H1 (cell line): ENCODE measurements at regions not wholly inside any gene's neighbourhood (a gene's known extent, or its start where the extent isn't known, plus 50 kb on each side); places are given as distances from the start of the nearest gene placed in this dataset.

Experiments
- CTCF ChIA-PET: fragments of 300-600 bp; sonication (Branson Sonifier 250); formaldehyde crosslinking; loops from one replicate; lab custom pipeline; 2021; ENCODE audit not compliant: partially characterized antibody; lab: Charles Lee
- POLR2A ChIA-PET: fragments of 300-600 bp; sonication (Branson Sonifier 250); formaldehyde crosslinking; loops from one replicate; lab custom pipeline; 2021; ENCODE audit warnings: inconsistent platforms; ENCODE audit not compliant: partially characterized antibody; lab: Charles Lee
- DNase-seq, 2 experiments: peaks; one replicate each; pipeline versions ENCODE4 v3.0.0 to v3.0.0-alpha.2; 2010 to 2022; ENCODE audit warnings: low spot score in 2 of 2, low read depth in 1 of 2, mixed read lengths in 1 of 2
- FAIRE-seq: peaks from 2 replicates; lab custom pipeline; 2011; peaks lifted over from hg19 to GRCh38; lab: Jason Lieb, UNC
- H2AFZ ChIP-seq: 2 replicates; pipeline ENCODE4 v1.8.1; 2012; ENCODE audit warnings: low read length, inconsistent platforms
- H2AK5ac ChIP-seq: 2 replicates; pipeline ENCODE4 v1.6.1; 2013; ENCODE audit warnings: low read depth, low read length
- H2BK120ac ChIP-seq: replicated peaks from 2 replicates; pipeline ENCODE3; 2013; ENCODE audit warnings: low read depth, low read length, inconsistent platforms
- H2BK12ac ChIP-seq: 2 replicates; pipeline ENCODE4 v1.6.1; 2013; ENCODE audit warnings: low read depth, low read length
- H2BK15ac ChIP-seq: 2 replicates; pipeline ENCODE4 v1.6.1; 2013; ENCODE audit warnings: low read length
- H2BK20ac ChIP-seq: 2 replicates; pipeline ENCODE4 v1.6.1; 2013; ENCODE audit warnings: low read length
- H2BK5ac ChIP-seq: 2 replicates; pipeline ENCODE4 v1.6.1; 2013; ENCODE audit warnings: low read depth, low read length
- H3K14ac ChIP-seq: 2 replicates; pipeline ENCODE4 v1.6.1; 2013; ENCODE audit warnings: inconsistent platforms; ENCODE audit not compliant: insufficient read length
- H3K18ac ChIP-seq: 2 replicates; pipeline ENCODE4 v1.6.1; 2013; ENCODE audit warnings: low read length; ENCODE audit errors: extremely low read depth
- H3K23ac ChIP-seq: 2 replicates; pipeline ENCODE4 v1.6.1; 2013; ENCODE audit warnings: inconsistent platforms; ENCODE audit not compliant: insufficient read length
- H3K23me2 ChIP-seq: 2 replicates; pipeline ENCODE4 v1.6.1; 2013; ENCODE audit warnings: low read depth, low read length
- H3K27ac ChIP-seq: 2 replicates; pipeline ENCODE4 v1.6.1; 2011; ENCODE audit warnings: low read depth, low read length, inconsistent platforms
- H3K27me3 ChIP-seq, 4 experiments: replicated peaks in 1 of 4; 1 replicate in 1 of 4; 2 replicates in 3 of 4; pipeline versions ENCODE4 v1.6.1 to v1.8.1; 2011 to 2013; ENCODE audit warnings: low read length in 3 of 4, mild to moderate bottlenecking in 3 of 4, inconsistent platforms in 2 of 4, mixed read lengths in 2 of 4, moderate library complexity in 1 of 4; ENCODE audit not compliant: control insufficient read depth in 3 of 4, insufficient read depth in 3 of 4; ENCODE audit errors: extremely low read depth in 1 of 4
- H3K36me3 ChIP-seq, 4 experiments: 2 replicates each; pipeline versions ENCODE4 v1.6.1 to v1.8.1; 2011 to 2013; ENCODE audit warnings: mild to moderate bottlenecking in 4 of 4, low read length in 3 of 4, moderate library complexity in 2 of 4, control low read depth in 1 of 4, inconsistent platforms in 1 of 4; ENCODE audit not compliant: insufficient read depth in 4 of 4, control insufficient read depth in 2 of 4
- H3K4ac ChIP-seq: replicated peaks from 2 replicates; pipeline ENCODE3; 2013; ENCODE audit warnings: low read length, low read depth, mixed read lengths, inconsistent platforms; ENCODE audit not compliant: insufficient read length
- H3K4me1 ChIP-seq, 4 experiments: replicated peaks in 1 of 4; 1 replicate in 1 of 4; 2 replicates in 3 of 4; pipeline versions ENCODE4 v1.6.1 to v1.8.1; 2011 to 2013; ENCODE audit warnings: low read length in 3 of 4, inconsistent platforms in 2 of 4, mixed read lengths in 1 of 4; ENCODE audit not compliant: insufficient read depth in 4 of 4, control insufficient read depth in 3 of 4
- H3K4me2 ChIP-seq, 2 experiments: 2 replicates each; pipeline versions ENCODE4 v1.6.1 to v1.8.1; 2011 to 2013; ENCODE audit warnings: low read depth in 2 of 2, low read length in 2 of 2, control low read depth in 1 of 2, inconsistent platforms in 1 of 2, mild to moderate bottlenecking in 1 of 2; ENCODE audit not compliant: insufficient read depth in 1 of 2
- H3K4me3 ChIP-seq, 4 experiments: fragments of 200-600, 300-600 bp in 1 of 4; sonication (generic), shearing (Covaris generic), sonication (Bioruptor Twin) in 1 of 4; 2 replicates each; pipeline versions ENCODE4 v1.5.1 to v1.8.1; 2011 to 2016; ENCODE audit warnings: low read length in 4 of 4, low read depth in 3 of 4, control low read depth in 2 of 4, inconsistent platforms in 2 of 4, mild to moderate bottlenecking in 2 of 4, mixed read lengths in 1 of 4, moderate library complexity in 1 of 4; ENCODE audit not compliant: insufficient read depth in 2 of 4; ENCODE audit errors: extremely low read depth in 1 of 4
- H3K56ac ChIP-seq: replicated peaks from 2 replicates; pipeline ENCODE3; 2013; ENCODE audit warnings: low read depth, mild to moderate bottlenecking, mixed read lengths, low read length, inconsistent platforms; ENCODE audit not compliant: insufficient read length
- H3K79me1 ChIP-seq: 2 replicates; pipeline ENCODE4 v1.6.1; 2013; ENCODE audit warnings: low read depth, low read length, control low read depth
- H3K79me2 ChIP-seq, 2 experiments: 2 replicates each; pipeline versions ENCODE4 v1.6.1 to v1.8.1; 2012 to 2013; ENCODE audit warnings: low read length in 2 of 2, mild to moderate bottlenecking in 2 of 2, inconsistent platforms in 1 of 2; ENCODE audit not compliant: insufficient read depth in 2 of 2, control insufficient read depth in 1 of 2
- H3K9ac ChIP-seq, 4 experiments: replicated peaks in 1 of 4; 1 replicate in 1 of 4; 2 replicates in 3 of 4; pipeline versions ENCODE4 v1.6.1 to v1.8.1; 2011 to 2013; ENCODE audit warnings: low read depth in 3 of 4, low read length in 3 of 4, control low read depth in 2 of 4, mild to moderate bottlenecking in 2 of 4, moderate library complexity in 2 of 4, inconsistent platforms in 1 of 4; ENCODE audit errors: extremely low read depth in 1 of 4
- H3K9me3 ChIP-seq, 2 experiments: 2 replicates each; pipeline versions ENCODE4 v1.6.1 to v1.8.1; 2012 to 2013; ENCODE audit warnings: mild to moderate bottlenecking in 2 of 2, moderate library complexity in 2 of 2, control low read depth in 1 of 2, inconsistent platforms in 1 of 2, low read depth in 1 of 2, low read length in 1 of 2, mixed read lengths in 1 of 2; ENCODE audit not compliant: insufficient read depth in 2 of 2
- H4K20me1 ChIP-seq, 2 experiments: replicated peaks in 1 of 2; 2 replicates each; pipeline versions ENCODE3 to v1.8.1; 2011 to 2013; ENCODE audit warnings: inconsistent platforms in 2 of 2, low read length in 2 of 2, mild to moderate bottlenecking in 1 of 2; ENCODE audit not compliant: insufficient read depth in 2 of 2, control insufficient read depth in 1 of 2
- H4K5ac ChIP-seq: 2 replicates; pipeline ENCODE4 v1.6.1; 2013; ENCODE audit warnings: low read length, low read depth, mixed read lengths, inconsistent platforms; ENCODE audit not compliant: insufficient read length
- H4K8ac ChIP-seq: 2 replicates; pipeline ENCODE4 v1.8.0; 2013; ENCODE audit warnings: mild to moderate bottlenecking, moderate library complexity, low read length, inconsistent platforms; ENCODE audit not compliant: insufficient read depth; ENCODE audit errors: extremely low read depth
- H4K91ac ChIP-seq: replicated peaks from 2 replicates; pipeline ENCODE3; 2013; ENCODE audit warnings: low read length, mixed read lengths, inconsistent platforms; ENCODE audit not compliant: insufficient read length
- CBX8 ChIP-seq: fragments of 300-800, 300-1000 bp; sonication (generic); IDR thresholded peaks from 2 replicates; pipeline ENCODE4 v1.7.1; 2016; ENCODE audit warnings: low read depth, low read length, borderline replicate concordance
- EP300 ChIP-seq, 2 experiments: IDR thresholded peaks; 1 replicate in 1 of 2; 2 replicates in 1 of 2; pipeline ENCODE4 v1.6.1; 2011 to 2012; ENCODE audit warnings: low read depth in 2 of 2, low read length in 2 of 2, mild to moderate bottlenecking in 2 of 2, borderline replicate concordance in 1 of 2, inconsistent platforms in 1 of 2, moderate library complexity in 1 of 2
- KDM4A ChIP-seq: IDR thresholded peaks from one replicate; pipeline ENCODE4 v1.7.1; 2012; ENCODE audit warnings: low read depth, mild to moderate bottlenecking, moderate library complexity, low read length, inconsistent platforms; ENCODE audit not compliant: severe bottlenecking
- MAFK ChIP-seq: IDR thresholded peaks from 2 replicates; pipeline ENCODE4 v1.6.1; 2012; ENCODE audit warnings: low read depth, mild to moderate bottlenecking, improper control_type of control experiment, low read length
- NANOG ChIP-seq: IDR thresholded peaks from 2 replicates; pipeline ENCODE4 v1.6.1; 2011; ENCODE audit warnings: low read length, low read depth, mild to moderate bottlenecking, inconsistent platforms; ENCODE audit not compliant: insufficient read depth, poor library complexity, severe bottlenecking
- PHF8 ChIP-seq: fragments of 200-600 bp; sonication (generic); conservative IDR thresholded peaks from 2 replicates; pipeline ENCODE4 v1.7.1; 2012; ENCODE audit warnings: low read depth, mild to moderate bottlenecking, inconsistent platforms, low read length, moderate library complexity
- POU5F1 ChIP-seq: IDR thresholded peaks from 2 replicates; pipeline ENCODE4 v1.6.1; 2011; ENCODE audit warnings: low read depth, mild to moderate bottlenecking, low read length, moderate library complexity
- SP4 ChIP-seq: IDR thresholded peaks from 2 replicates; pipeline ENCODE4 v1.6.1; 2012; ENCODE audit warnings: low read length, inconsistent platforms
- SRF ChIP-seq: IDR thresholded peaks from 2 replicates; pipeline ENCODE4 v1.6.1; 2011; ENCODE audit warnings: mild to moderate bottlenecking, low read depth, low read length, moderate library complexity
- TAF1 ChIP-seq: IDR thresholded peaks from 2 replicates; pipeline ENCODE4 v1.6.1; 2011; ENCODE audit warnings: mild to moderate bottlenecking, low read depth, low read length
- TCF12 ChIP-seq: IDR thresholded peaks from 2 replicates; pipeline ENCODE4 v1.6.1; 2011; ENCODE audit warnings: low read depth, mild to moderate bottlenecking, low read length
- TEAD4 ChIP-seq: IDR thresholded peaks from 2 replicates; pipeline ENCODE4 v1.6.1; 2012; ENCODE audit warnings: low read depth, low read length, inconsistent platforms, mixed read lengths
- TF ChIP-seq, protein P1 (sequence below): IDR thresholded peaks from 2 replicates; pipeline ENCODE4 v1.6.1; 2012; ENCODE audit warnings: low read length, inconsistent platforms
- TF ChIP-seq, protein P2 (sequence below): IDR thresholded peaks from 2 replicates; pipeline ENCODE4 v1.6.1; 2012; ENCODE audit warnings: inconsistent platforms

DNA sequence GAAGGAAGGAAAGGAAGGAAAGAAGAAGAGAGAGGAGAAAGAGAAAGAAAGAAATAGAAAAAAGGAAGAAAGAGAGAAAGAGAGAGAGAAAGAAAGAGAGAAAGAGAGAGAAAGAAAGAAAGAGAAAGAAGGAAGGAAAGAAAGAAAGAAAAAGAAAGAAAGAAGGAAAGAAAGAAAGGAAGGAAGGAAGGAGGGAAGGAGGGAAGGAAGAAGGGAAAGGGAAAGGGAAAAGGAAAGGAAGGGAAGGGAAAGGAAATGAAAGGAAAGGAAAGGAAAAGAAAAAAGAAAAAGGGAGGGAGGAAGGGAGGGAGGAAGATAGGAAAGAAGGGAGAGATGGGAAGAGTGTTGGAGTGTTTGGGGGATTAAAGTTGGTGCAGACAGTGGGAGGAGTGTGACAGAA lies 450.1 kb downstream of the GBE1 start:
- Histone ChIP-seq H3K4me3 (no peak overlapping the region), H3K18ac (no peak overlapping the region), H3K4me2 (no peak overlapping the region), H3K9me3 (no peaks in the 10 kb centered on the region), H2BK20ac (no peak overlapping the region), H3K27me3 (no peaks in the 10 kb centered on the region), H4K20me1 (no peaks in the 10 kb centered on the region), H3K14ac (no peak overlapping the region), H2BK5ac (no peak overlapping the region), H2AK5ac (no peak overlapping the region), H4K91ac (no peak overlapping the region), H2BK12ac (no peak overlapping the region), H3K36me3 (no peaks in the 10 kb centered on the region), H3K9ac (no peak overlapping the region), H3K4me1 (no peaks in the 10 kb centered on the region), H3K4ac (no peak overlapping the region), H3K56ac (no peak overlapping the region), H4K5ac (no peak overlapping the region), H3K79me2 (no peaks in the 10 kb centered on the region), H3K23ac (no peak overlapping the region), H3K27ac (no peak overlapping the region), H2BK120ac (no peak overlapping the region), H3K23me2 (0 out of 2 replicates have a peak, but pooled peaks cover 1% of the 10 kb centered on the region), H3K79me1 (no peaks in the 10 kb centered on the region), H2AFZ (no peak overlapping the region), H4K8ac (no peak overlapping the region), H2BK15ac (no peak overlapping the region)
- FAIRE-seq: no peak
- POLR2A ChIA-PET: no interaction called here
- CTCF ChIA-PET: no interaction called here
- DNase-seq: no peak
- TF ChIP-seq NANOG: no peak
- TF ChIP-seq TEAD4: no peak
- TF ChIP-seq KDM4A: no peak
- no peak for TF ChIP-seq SP4
- no peak for TF ChIP-seq SRF
- no peak for TF ChIP-seq EP300 (IDR thresholded peaks at IDR 0.05; ENCODE audit: borderline replicate concordance in 1 of 2, low read depth in 2 of 2, low read length in 2 of 2)
- TF ChIP-seq, protein P1, sequence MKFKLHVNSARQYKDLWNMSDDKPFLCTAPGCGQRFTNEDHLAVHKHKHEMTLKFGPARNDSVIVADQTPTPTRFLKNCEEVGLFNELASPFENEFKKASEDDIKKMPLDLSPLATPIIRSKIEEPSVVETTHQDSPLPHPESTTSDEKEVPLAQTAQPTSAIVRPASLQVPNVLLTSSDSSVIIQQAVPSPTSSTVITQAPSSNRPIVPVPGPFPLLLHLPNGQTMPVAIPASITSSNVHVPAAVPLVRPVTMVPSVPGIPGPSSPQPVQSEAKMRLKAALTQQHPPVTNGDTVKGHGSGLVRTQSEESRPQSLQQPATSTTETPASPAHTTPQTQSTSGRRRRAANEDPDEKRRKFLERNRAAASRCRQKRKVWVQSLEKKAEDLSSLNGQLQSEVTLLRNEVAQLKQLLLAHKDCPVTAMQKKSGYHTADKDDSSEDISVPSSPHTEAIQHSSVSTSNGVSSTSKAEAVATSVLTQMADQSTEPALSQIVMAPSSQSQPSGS: no peak
- TF ChIP-seq POU5F1: no peak
- no peak for TF ChIP-seq CBX8
- no peak for TF ChIP-seq MAFK
- TF ChIP-seq PHF8: no peak
- TF ChIP-seq TAF1: no peak
- TF ChIP-seq, protein P2, sequence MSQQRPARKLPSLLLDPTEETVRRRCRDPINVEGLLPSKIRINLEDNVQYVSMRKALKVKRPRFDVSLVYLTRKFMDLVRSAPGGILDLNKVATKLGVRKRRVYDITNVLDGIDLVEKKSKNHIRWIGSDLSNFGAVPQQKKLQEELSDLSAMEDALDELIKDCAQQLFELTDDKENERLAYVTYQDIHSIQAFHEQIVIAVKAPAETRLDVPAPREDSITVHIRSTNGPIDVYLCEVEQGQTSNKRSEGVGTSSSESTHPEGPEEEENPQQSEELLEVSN: no peak
- no peak for TF ChIP-seq TCF12
